WERI-Rb-1 (cell line): ENCODE measurements at regions not wholly inside any gene's neighbourhood (a gene's known extent, or its start where the extent isn't known, plus 50 kb on each side); places are given as distances from the start of the nearest gene placed in this dataset.

Experiments used
- DNase-seq: peaks from one replicate; pipeline ENCODE4 v3.0.0-alpha.2; 2020
- H3K27ac ChIP-seq: fragments of 250-450 bp; sonication (Bioruptor Pico); 2 replicates; pipeline ENCODE4 v1.5.1; 2020; ENCODE audit warnings: mild to moderate bottlenecking, moderate library complexity
- H3K27me3 ChIP-seq: fragments of 250-450 bp; sonication (Bioruptor Pico); 2 replicates; pipeline ENCODE4 v1.5.1; 2021; ENCODE audit warnings: mild to moderate bottlenecking, low read depth, moderate library complexity; ENCODE audit not compliant: insufficient read depth, severe bottlenecking
- H3K36me3 ChIP-seq: fragments of 250-450 bp; sonication (Bioruptor Pico); 2 replicates; pipeline ENCODE4 v1.5.1; 2020; ENCODE audit warnings: mild to moderate bottlenecking, moderate library complexity
- H3K4me3 ChIP-seq: 2 replicates; pipeline ENCODE4 v1.5.1; 2011; ENCODE audit warnings: low read depth, mild to moderate bottlenecking, control low read depth, low read length
- H3K9me3 ChIP-seq: fragments of 250-450 bp; sonication (Bioruptor Pico); 2 replicates; pipeline ENCODE4 v1.5.1; 2021; ENCODE audit warnings: mild to moderate bottlenecking, moderate library complexity; ENCODE audit not compliant: severe bottlenecking
- CTCF ChIP-seq: IDR thresholded peaks from 2 replicates; pipeline ENCODE4 v1.5.1; 2011; ENCODE audit warnings: low read depth, mild to moderate bottlenecking, control low read depth, inconsistent platforms, low read length

- no peak for DNase-seq
- Histone ChIP-seq H3K27me3 (no peaks in the 10 kb centered on the region), H3K4me3 (no peak overlapping the region), H3K27ac (no peak overlapping the region), H3K36me3 (no peaks in the 10 kb centered on the region), H3K9me3 (no peaks in the 10 kb centered on the region)
- TF ChIP-seq CTCF: peak; percentile 39; the same call in 1 of the 2 replicates
Observed at GRCh38 chr4:89598602-89599001, 238.4 kb downstream of the SNCA start.

GRCh38 chr4:89595125-89595789 is 241.7 kb downstream of the SNCA start:
- Histone ChIP-seq H3K27ac (no peak overlapping the region), H3K27me3 (no peaks in the 10 kb centered on the region), H3K36me3 (no peaks in the 10 kb centered on the region), H3K9me3 (no peaks in the 10 kb centered on the region), H3K4me3 (no peak overlapping the region)
- TF ChIP-seq CTCF: no peak
- DNase-seq: no peak

GRCh38 chr4:89590128-89590527 is 246.8 kb downstream of the SNCA start:
- Histone ChIP-seq H3K27ac (no peak overlapping the region), H3K36me3 (no peaks in the 10 kb centered on the region), H3K27me3 (no peaks in the 10 kb centered on the region), H3K9me3 (no peaks in the 10 kb centered on the region), H3K4me3 (no peak overlapping the region)
- no peak for DNase-seq
- TF ChIP-seq CTCF: no peak

GRCh38 chr4:89588421-89588820 is 248.5 kb downstream of the SNCA start:
- no peaks in the 10 kb centered on the region for H3K9me3 ChIP-seq
- H3K27me3 ChIP-seq: no peaks in the 10 kb centered on the region
- no peak overlapping the region for H3K27ac ChIP-seq
- no peak for TF ChIP-seq CTCF
- DNase-seq: no peak
- H3K36me3 ChIP-seq: no peaks in the 10 kb centered on the region
- H3K4me3 ChIP-seq: no peak overlapping the region

GRCh38 chr4:89587364-89587763 is 249.6 kb downstream of the SNCA start:
- Histone ChIP-seq H3K27me3 (no peaks in the 10 kb centered on the region), H3K36me3 (no peaks in the 10 kb centered on the region), H3K9me3 (no peaks in the 10 kb centered on the region), H3K27ac (no peak overlapping the region), H3K4me3 (no peak overlapping the region)
- no peak for TF ChIP-seq CTCF
- DNase-seq: no peak

- no peaks in the 10 kb centered on the region for H3K27me3 ChIP-seq
- no peak overlapping the region for H3K27ac ChIP-seq
- no peak for TF ChIP-seq CTCF
- H3K9me3 ChIP-seq: no peaks in the 10 kb centered on the region
- DNase-seq: no peak
- no peak overlapping the region for H3K4me3 ChIP-seq
- no peaks in the 10 kb centered on the region for H3K36me3 ChIP-seq
Observed at GRCh38 chr4:89586864-89587263, 250.1 kb downstream of the SNCA start.
